Activated T-helper 17 cell treated with anti-CD3 and anti-CD28 coated beads, Interleukin-2, amount 50 U/mL, for 72 hours (primary cell): ENCODE measurements at regions not wholly inside any gene's neighbourhood (a gene's known extent, or its start where the extent isn't known, plus 50 kb on each side); places are given as distances from the start of the nearest gene placed in this dataset.
"Not testable (repeated sequence)": the region's sequence is repeated elsewhere in the genome, so short reads cannot be mapped to it uniquely, and the experiment has no call there.

Source experiments
- ATAC-seq: fragments of 150-1000 bp; cut with Tn5 transposase; replicated peaks from 2 replicates; pipeline ENCODE4 v1.10.0; 2021; ENCODE audit warnings: mild to moderate bottlenecking, moderate library complexity
- H3K27ac Mint-ChIP-seq: one replicate; pipeline ENCODE4 v1.8.0; 2022; ENCODE audit warnings: mixed read lengths
- H3K27me3 Mint-ChIP-seq: one replicate; pipeline ENCODE4 v1.8.0; 2022; ENCODE audit warnings: mixed read lengths
- H3K36me3 Mint-ChIP-seq: one replicate; pipeline ENCODE4 v1.8.0; 2022; ENCODE audit warnings: low read depth, mild to moderate bottlenecking, mixed read lengths
- H3K4me1 Mint-ChIP-seq: one replicate; pipeline ENCODE4 v1.8.0; 2022; ENCODE audit warnings: mixed read lengths
- H3K4me3 Mint-ChIP-seq: one replicate; pipeline ENCODE4 v1.8.0; 2022; ENCODE audit warnings: mild to moderate bottlenecking, mixed read lengths
- H3K9me3 Mint-ChIP-seq: one replicate; pipeline ENCODE4 v1.8.0; 2022; ENCODE audit warnings: mixed read lengths

GRCh38 chr6:76992553-76992952 is 470.7 kb downstream of the HTR1B start:
- Mint-ChIP-seq H3K4me3 (no peak overlapping the region), H3K27me3 (no peaks in the 10 kb centered on the region), H3K36me3 (no peaks in the 10 kb centered on the region), H3K9me3 (peaks cover 8% of the 10 kb centered on the region), H3K4me1 (no peaks in the 10 kb centered on the region), H3K27ac (no peak overlapping the region)
- no peak for ATAC-seq

GRCh38 chr6:76984572-76984971 is 478.7 kb downstream of the HTR1B start:
- peaks cover 9% of the 10 kb centered on the region for H3K9me3 Mint-ChIP-seq
- H3K27me3 Mint-ChIP-seq: no peaks in the 10 kb centered on the region
- H3K4me3 Mint-ChIP-seq: no peak overlapping the region
- H3K27ac Mint-ChIP-seq: no peak overlapping the region
- no peaks in the 10 kb centered on the region for H3K4me1 Mint-ChIP-seq
- ATAC-seq: no peak
- no peaks in the 10 kb centered on the region for H3K36me3 Mint-ChIP-seq

- Mint-ChIP-seq H3K9me3 (peaks cover 13% of the 10 kb centered on the region), H3K4me3 (no peak overlapping the region), H3K27me3 (no peaks in the 10 kb centered on the region), H3K36me3 (no peaks in the 10 kb centered on the region), H3K27ac (no peak overlapping the region), H3K4me1 (no peaks in the 10 kb centered on the region)
- no peak for ATAC-seq
Observed at GRCh38 chr6:76982476-76983199, 480.7 kb downstream of the HTR1B start.

- no peaks in the 10 kb centered on the region for H3K36me3 Mint-ChIP-seq
- peaks cover 8% of the 10 kb centered on the region for H3K9me3 Mint-ChIP-seq
- ATAC-seq: no peak
- H3K27me3 Mint-ChIP-seq: no peaks in the 10 kb centered on the region
- no peak overlapping the region for H3K4me3 Mint-ChIP-seq
- H3K4me1 Mint-ChIP-seq: no peaks in the 10 kb centered on the region
- H3K27ac Mint-ChIP-seq: no peak overlapping the region
Observed at GRCh38 chr6:76972474-76972873, 490.8 kb downstream of the HTR1B start.

GRCh38 chr6:76959177-76959576 is 504.1 kb downstream of the HTR1B start:
- H3K9me3 Mint-ChIP-seq, H3K36me3 Mint-ChIP-seq, H3K4me3 Mint-ChIP-seq, ATAC-seq, H3K27me3 Mint-ChIP-seq, H3K27ac Mint-ChIP-seq, H3K4me1 Mint-ChIP-seq: not testable (repeated sequence)

GRCh38 chr6:76942203-76942966 is 520.9 kb downstream of the HTR1B start:
- H3K27ac Mint-ChIP-seq: no peak overlapping the region
- ATAC-seq: no peak
- no peaks in the 10 kb centered on the region for H3K27me3 Mint-ChIP-seq
- H3K36me3 Mint-ChIP-seq: no peaks in the 10 kb centered on the region
- H3K4me3 Mint-ChIP-seq: no peak overlapping the region
- no peaks in the 10 kb centered on the region for H3K4me1 Mint-ChIP-seq
- peaks cover 33% of the 10 kb centered on the region for H3K9me3 Mint-ChIP-seq

DNA sequence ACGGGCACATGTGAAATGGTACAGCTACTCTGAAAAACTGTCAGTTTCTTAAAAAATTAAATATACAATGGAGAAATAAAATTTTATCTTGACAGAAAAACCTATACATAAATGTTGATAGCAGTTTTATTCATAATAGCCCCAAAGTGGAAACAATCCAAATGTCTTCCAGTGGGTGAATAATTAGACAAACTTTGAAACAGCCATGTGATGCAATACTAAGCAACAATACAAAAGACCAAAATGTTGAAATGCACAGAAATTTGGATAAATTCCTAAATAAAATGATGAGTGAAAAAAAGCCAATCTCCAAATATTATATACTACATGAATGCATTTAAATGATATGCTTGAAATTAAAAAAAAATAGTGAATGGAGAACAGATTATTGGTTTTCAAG is 523.1 kb downstream of the HTR1B start:
- H3K27me3 Mint-ChIP-seq: no peaks in the 10 kb centered on the region
- peaks cover 25% of the 10 kb centered on the region for H3K9me3 Mint-ChIP-seq
- H3K4me1 Mint-ChIP-seq: no peaks in the 10 kb centered on the region
- no peak overlapping the region for H3K4me3 Mint-ChIP-seq
- ATAC-seq: no peak
- no peak overlapping the region for H3K27ac Mint-ChIP-seq
- H3K36me3 Mint-ChIP-seq: no peaks in the 10 kb centered on the region

GRCh38 chr6:76914737-76915136 is 548.6 kb downstream of the HTR1B start:
- peaks cover 8% of the 10 kb centered on the region for H3K9me3 Mint-ChIP-seq
- ATAC-seq: no peak
- no peaks in the 10 kb centered on the region for H3K36me3 Mint-ChIP-seq
- no peak overlapping the region for H3K4me3 Mint-ChIP-seq
- H3K27ac Mint-ChIP-seq: no peak overlapping the region
- no peaks in the 10 kb centered on the region for H3K27me3 Mint-ChIP-seq
- H3K4me1 Mint-ChIP-seq: no peaks in the 10 kb centered on the region

DNA sequence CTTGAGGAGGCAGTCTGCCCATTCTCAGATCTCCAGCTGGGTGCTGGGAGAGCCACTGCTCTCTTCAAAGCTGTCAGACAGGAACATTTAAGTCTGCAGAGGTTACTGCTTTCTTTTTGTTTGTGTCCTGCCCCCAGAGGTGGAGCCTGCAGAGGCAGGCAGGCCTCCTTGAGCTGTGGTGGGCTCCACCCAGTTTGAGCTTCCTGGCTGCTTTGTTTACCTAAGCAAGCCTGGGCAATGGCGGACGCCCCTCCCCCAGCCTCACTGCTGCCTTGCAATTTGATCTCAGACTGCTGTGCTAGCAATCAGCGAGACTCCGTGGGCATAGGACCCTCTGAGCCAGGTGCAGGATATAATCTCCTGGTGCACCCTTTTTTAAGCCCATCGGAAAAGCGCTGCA is 557.8 kb downstream of the HTR1B start:
- H3K27me3 Mint-ChIP-seq, H3K4me1 Mint-ChIP-seq, H3K4me3 Mint-ChIP-seq, H3K36me3 Mint-ChIP-seq, H3K27ac Mint-ChIP-seq, ATAC-seq, H3K9me3 Mint-ChIP-seq: not testable (repeated sequence)

- no peaks in the 10 kb centered on the region for H3K36me3 Mint-ChIP-seq
- H3K27ac Mint-ChIP-seq: no peak overlapping the region
- no peak overlapping the region for H3K4me3 Mint-ChIP-seq
- H3K27me3 Mint-ChIP-seq: no peaks in the 10 kb centered on the region
- ATAC-seq: no peak
- H3K9me3 Mint-ChIP-seq: peaks cover 23% of the 10 kb centered on the region
- no peaks in the 10 kb centered on the region for H3K4me1 Mint-ChIP-seq
Observed at GRCh38 chr6:76892542-76892941, 570.7 kb downstream of the HTR1B start.

- Mint-ChIP-seq H3K4me3 (no peak overlapping the region), H3K4me1 (no peaks in the 10 kb centered on the region), H3K36me3 (no peaks in the 10 kb centered on the region), H3K9me3 (peaks cover 5% of the 10 kb centered on the region), H3K27me3 (no peaks in the 10 kb centered on the region), H3K27ac (no peak overlapping the region)
- no peak for ATAC-seq
Observed at GRCh38 chr6:76888351-76888750, 574.9 kb downstream of the HTR1B start.

DNA sequence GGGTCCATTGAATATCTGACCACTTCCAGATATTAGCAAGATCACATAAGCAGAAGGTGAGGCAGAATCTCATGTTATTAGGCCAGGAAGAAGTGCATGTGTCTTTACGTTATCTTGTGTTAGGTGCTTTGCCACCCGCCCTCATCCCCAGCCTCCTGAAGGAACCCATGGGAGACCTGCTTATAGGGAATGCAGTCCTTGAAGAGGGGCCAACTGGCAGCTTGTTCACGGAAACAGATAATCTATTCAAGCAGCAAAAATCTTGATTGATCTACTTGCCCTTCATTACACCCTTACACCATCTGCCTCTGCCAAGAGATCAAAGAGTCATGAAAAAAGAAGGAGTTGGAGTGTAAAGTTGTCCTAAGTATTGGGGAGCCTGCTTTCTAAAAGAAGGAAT is 576.4 kb downstream of the HTR1B start:
- ATAC-seq: no peak
- no peak overlapping the region for H3K4me3 Mint-ChIP-seq
- no peaks in the 10 kb centered on the region for H3K4me1 Mint-ChIP-seq
- no peaks in the 10 kb centered on the region for H3K27me3 Mint-ChIP-seq
- H3K27ac Mint-ChIP-seq: no peak overlapping the region
- peaks cover 5% of the 10 kb centered on the region for H3K9me3 Mint-ChIP-seq
- H3K36me3 Mint-ChIP-seq: no peaks in the 10 kb centered on the region

- Mint-ChIP-seq H3K4me3 (no peak overlapping the region), H3K4me1 (no peaks in the 10 kb centered on the region), H3K27me3 (no peaks in the 10 kb centered on the region), H3K36me3 (no peaks in the 10 kb centered on the region), H3K27ac (no peak overlapping the region), H3K9me3 (peaks cover 8% of the 10 kb centered on the region)
- ATAC-seq: no peak
Observed at GRCh38 chr6:76885861-76886301, 577.4 kb downstream of the HTR1B start.

- no peak for ATAC-seq
- Mint-ChIP-seq H3K4me3 (no peak overlapping the region), H3K4me1 (no peaks in the 10 kb centered on the region), H3K36me3 (no peaks in the 10 kb centered on the region), H3K27me3 (no peaks in the 10 kb centered on the region), H3K27ac (no peak overlapping the region), H3K9me3 (peaks cover 8% of the 10 kb centered on the region)
Observed at GRCh38 chr6:76881414-76881813, 581.9 kb downstream of the HTR1B start.

- Mint-ChIP-seq H3K4me3 (no peak overlapping the region), H3K36me3 (no peaks in the 10 kb centered on the region)
- ATAC-seq: no peak
Observed at GRCh38 chr6:76876922-76877553, 586.3 kb downstream of the HTR1B start.

More at GRCh38 chr6:76876922-76877553, 586.3 kb downstream of the HTR1B start:
- peaks cover 8% of the 10 kb centered on the region for H3K9me3 Mint-ChIP-seq
- H3K27me3 Mint-ChIP-seq: no peaks in the 10 kb centered on the region
- no peaks in the 10 kb centered on the region for H3K4me1 Mint-ChIP-seq
- H3K27ac Mint-ChIP-seq: no peak overlapping the region
